Testis (tissue), 2 donors: ENCODE measurements at regions not wholly inside any gene's neighbourhood (a gene's known extent, or its start where the extent isn't known, plus 50 kb on each side); places are given as distances from the start of the nearest gene placed in this dataset.
A peak's percentile ranks its signal among the peaks of the same experiment; 100 is the strongest.

Source experiments
- DNase-seq: peaks from one replicate; pipeline ENCODE4 v3.0.0-alpha.2; 2019
- H3K27ac ChIP-seq, 2 donors: fragments of 200-600 bp; sonication (generic); one replicate each; pipeline ENCODE4 v1.5.1; 2019
- H3K27me3 ChIP-seq: fragments of 200-600 bp; sonication (generic); one replicate; pipeline ENCODE4 v1.5.1; 2019
- H3K36me3 ChIP-seq: fragments of 200-600 bp; sonication (generic); one replicate; pipeline ENCODE4 v1.5.1; 2017; ENCODE audit warnings: low read depth; ENCODE audit errors: missing control alignments
- H3K4me1 ChIP-seq: fragments of 200-600 bp; sonication (generic); one replicate; pipeline ENCODE4 v1.5.1; 2019
- H3K4me3 ChIP-seq, 2 donors: fragments of 200-600 bp; sonication (generic); one replicate each; pipeline ENCODE4 v1.5.1; 2017 to 2019
- H3K9me3 ChIP-seq: fragments of 200-600 bp; sonication (generic); one replicate; pipeline ENCODE4 v1.5.1; 2017
- CTCF ChIP-seq, 3 experiments: fragments of 450-650 bp in 2 of 3; fragments of 200-600 bp in 1 of 3; sonication (generic) in 1 of 3; IDR thresholded peaks; one replicate each; pipeline ENCODE4 v1.5.1; 2016 to 2019; ENCODE audit warnings: antibody characterized with exemption in 3 of 3, mild to moderate bottlenecking in 2 of 3, moderate library complexity in 1 of 3
- POLR2A ChIP-seq: fragments of 450-650 bp; IDR thresholded peaks from one replicate; pipeline ENCODE4 v1.6.1; 2017; ENCODE audit warnings: antibody characterized with exemption, mild to moderate bottlenecking, moderate library complexity
- WGBS, 2 donors: methylation state at CpG; one replicate each; pipeline ENCODE4 v1.1.5; 2018; 5-methylcytosine and 5-hydroxymethylcytosine counted together
- intact Hi-C: fragments of 100-400 bp; cut with DNase I; formaldehyde crosslinking; loops from one replicate; pipeline ENCODE4 v1.15.1; 2023; ENCODE audit warnings: low total_unique reads

DNA sequence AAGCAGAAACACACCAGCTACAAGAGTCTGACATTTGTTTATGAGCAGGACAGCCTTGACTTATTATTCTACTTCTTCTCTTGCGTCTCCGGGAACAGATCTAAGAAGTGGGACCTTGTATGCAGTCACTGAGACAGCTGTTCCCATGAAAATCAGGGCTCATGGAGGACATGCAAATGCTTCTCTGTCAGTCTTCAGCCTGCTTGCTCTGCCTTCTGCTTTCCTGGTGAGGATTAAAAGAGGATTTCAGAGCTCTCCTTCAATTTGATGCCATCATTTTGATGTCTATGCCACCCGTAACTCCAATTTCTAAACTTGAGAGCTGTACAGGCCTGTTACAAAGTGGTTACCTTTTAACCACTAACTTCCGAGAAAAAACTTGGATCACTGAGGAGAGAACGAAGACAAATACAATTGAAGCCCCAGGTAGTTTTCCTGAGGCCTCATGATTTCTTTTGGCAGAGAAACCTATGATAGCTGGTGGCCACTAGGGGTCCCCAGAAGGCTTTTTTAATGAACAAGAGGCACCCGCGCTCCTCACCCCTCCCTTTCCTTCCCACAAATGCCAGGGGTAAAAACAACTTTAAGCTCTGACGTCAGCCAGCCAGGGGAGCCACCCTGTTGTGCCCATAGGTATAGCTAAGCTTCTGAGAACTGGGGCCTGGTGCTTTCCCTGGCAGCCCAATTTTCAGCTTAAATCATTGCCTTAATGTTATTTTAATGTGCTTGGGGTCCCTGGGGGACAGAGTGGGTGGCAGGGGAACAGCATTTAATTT is 97.0 kb downstream of the DDIT4L start:
- DNase-seq, result peak; percentile 85
- intact Hi-C loops, result no loop called here
- Histone ChIP-seq H3K9me3 (no peaks in the 10 kb centered on the region), H3K36me3 (no peaks in the 10 kb centered on the region), H3K27me3 (no peaks in the 10 kb centered on the region), H3K4me3 (no peak overlapping the region), H3K4me1 (peaks cover 10% of the 10 kb centered on the region), H3K27ac (no peak overlapping the region)
- WGBS, 2 donors, result 24 to 31% methylated on average over 8 of the region's 8 CpGs
- TF ChIP-seq CTCF (IDR thresholded peaks at IDR 0.05), result peak; percentile 41 to 76 (median 53)
- TF ChIP-seq POLR2A, result no peak

DNA sequence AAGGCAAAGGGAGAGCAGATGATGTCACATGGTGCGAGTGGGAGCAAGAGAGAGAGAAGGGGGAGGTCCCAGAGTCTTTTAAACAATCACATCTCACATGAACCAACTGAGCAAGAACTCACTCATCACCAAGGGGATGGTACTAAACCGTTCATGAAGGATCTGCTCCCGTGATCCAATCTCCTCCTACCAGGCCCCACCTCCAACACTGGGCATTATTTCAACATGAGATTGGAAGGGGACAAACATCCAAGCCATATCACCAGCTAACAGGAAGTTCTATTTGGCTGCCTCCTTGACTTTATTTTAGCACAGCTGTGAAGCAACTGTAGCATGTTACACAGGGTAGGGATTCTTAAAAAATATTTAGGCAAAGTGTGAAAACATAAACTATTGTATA is 102.5 kb downstream of the DDIT4L start:
- Histone ChIP-seq H3K27ac (no peak overlapping the region), H3K27me3 (no peaks in the 10 kb centered on the region), H3K4me3 (no peak overlapping the region), H3K4me1 (no peaks in the 10 kb centered on the region), H3K36me3 (no peaks in the 10 kb centered on the region), H3K9me3 (no peaks in the 10 kb centered on the region)
- no peak for DNase-seq
- WGBS, 2 donors, result 45 to 55% methylated on average over 3 of the region's 3 CpGs
- intact Hi-C loops, result no loop called here
- no peak for TF ChIP-seq POLR2A
- TF ChIP-seq CTCF (IDR thresholded peaks at IDR 0.05), result no peak

DNA sequence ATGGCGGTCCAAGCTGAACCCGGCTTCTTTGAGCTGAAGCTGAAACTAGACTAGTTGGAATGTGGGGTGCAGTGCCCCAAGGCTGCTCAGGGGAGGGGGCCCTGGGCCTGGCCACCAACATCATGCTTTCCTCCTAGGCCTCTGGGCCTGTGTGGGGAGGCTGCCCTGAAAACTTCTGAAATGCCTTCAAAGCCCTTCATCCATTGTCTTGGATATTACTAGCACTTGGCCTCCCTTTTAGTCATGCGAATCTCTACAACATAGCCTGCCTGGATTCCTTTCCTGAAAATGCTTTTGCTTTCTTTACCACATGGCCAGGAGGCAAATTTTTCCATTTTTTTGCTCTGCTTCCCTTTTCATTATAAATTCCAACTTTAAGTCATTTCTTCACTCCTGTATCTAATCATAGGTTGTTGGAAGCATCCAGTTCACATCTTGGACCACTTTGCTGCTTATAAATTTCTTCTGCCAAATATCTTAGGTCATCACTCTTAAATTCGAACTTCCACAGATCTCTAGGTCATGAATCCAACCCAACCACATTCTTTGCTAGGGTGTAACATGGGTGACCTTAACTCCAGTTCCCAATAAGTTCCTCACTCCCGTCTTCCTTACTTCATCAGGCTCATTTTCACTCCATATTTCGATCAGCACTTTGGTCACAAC is 103.4 kb downstream of the DDIT4L start:
- TF ChIP-seq POLR2A (no peak), CTCF (IDR thresholded peaks at IDR 0.05) (no peak)
- Histone ChIP-seq H3K36me3 (no peaks in the 10 kb centered on the region), H3K27ac (no peak overlapping the region), H3K27me3 (no peaks in the 10 kb centered on the region), H3K4me3 (no peak overlapping the region), H3K4me1 (no peaks in the 10 kb centered on the region), H3K9me3 (no peaks in the 10 kb centered on the region)
- DNase-seq, result no peak
- WGBS, 2 donors, result 83 to 89% methylated on average over 4 to 6 of the region's 6 CpGs
- intact Hi-C loops, result no loop called here

GRCh38 chr4:100084892-100085291 is 105.4 kb downstream of the DDIT4L start:
- H3K36me3 ChIP-seq, result no peaks in the 10 kb centered on the region
- DNase-seq, result no peak
- no peak for TF ChIP-seq POLR2A
- H3K9me3 ChIP-seq, result no peaks in the 10 kb centered on the region
- 61 to 69% methylated on average over 1 of the region's 1 CpG for WGBS, 2 donors
- intact Hi-C loops, result no loop called here
- H3K4me3 ChIP-seq, result no peak overlapping the region
- H3K4me1 ChIP-seq, result no peaks in the 10 kb centered on the region
- H3K27ac ChIP-seq, result no peak overlapping the region
- no peaks in the 10 kb centered on the region for H3K27me3 ChIP-seq

GRCh38 chr4:100083289-100083688 is 107.0 kb downstream of the DDIT4L start:
- H3K4me3 ChIP-seq, result no peak overlapping the region

More at GRCh38 chr4:100083289-100083688, 107.0 kb downstream of the DDIT4L start:
- TF ChIP-seq POLR2A (no peak), CTCF (IDR thresholded peaks at IDR 0.05) (no peak)
- Histone ChIP-seq H3K27ac (no peak overlapping the region), H3K27me3 (no peaks in the 10 kb centered on the region), H3K9me3 (no peaks in the 10 kb centered on the region), H3K36me3 (no peaks in the 10 kb centered on the region), H3K4me1 (no peaks in the 10 kb centered on the region)
- DNase-seq, result no peak
- intact Hi-C loops, result no loop called here
